ENCODE measurements at regions not wholly inside any gene's neighbourhood (a gene's known extent, or its start where the extent isn't known, plus 50 kb on each side); places are given as distances from the start of the nearest gene placed in this dataset.

- no peak for TF ChIP-seq CTCF (IDR thresholded peaks at IDR 0.05; ENCODE audit: low read length)
- TF ChIP-seq EZH2phosphoT487 (IDR thresholded peaks at IDR 0.05; ENCODE audit: low read length), result no peak
- no peak for TF ChIP-seq EZH2 (optimal IDR thresholded peaks at IDR 0.05; ENCODE audit: low read depth, low read length)
These were observed 95.5 kb downstream of the IFI44 start for GRCh38 chr1:78745111-78745510.
